Upper lobe of left lung (tissue), 4 donors: ENCODE measurements at regions not wholly inside any gene's neighbourhood (a gene's known extent, or its start where the extent isn't known, plus 50 kb on each side); places are given as distances from the start of the nearest gene placed in this dataset.

ENCODE experiments used
- CTCF ChIP-seq, 6 experiments: fragments of 450-650 bp in 4 of 6; fragments of 200-600 bp in 2 of 6; sonication (generic) in 2 of 6; IDR thresholded peaks; one replicate each; pipeline ENCODE4 v1.5.1; 2016 to 2019; ENCODE audit warnings: antibody characterized with exemption in 6 of 6
- EP300 ChIP-seq, 4 donors: sonication (generic); formaldehyde crosslinking; IDR thresholded peaks; one replicate each; pipeline ENCODE4 v1.5.1; 2017; ENCODE audit warnings: antibody characterized with exemption in 4 of 4, control low read depth in 2 of 4
- POLR2A ChIP-seq, 4 donors: fragments of 450-650 bp; IDR thresholded peaks; one replicate each; pipeline ENCODE4 v1.5.1; 2016 to 2017; ENCODE audit warnings: antibody characterized with exemption in 4 of 4, mild to moderate bottlenecking in 2 of 4
- POLR2AphosphoS5 ChIP-seq, 2 donors: sonication (generic); formaldehyde crosslinking; IDR thresholded peaks; one replicate each; pipeline ENCODE4 v1.5.1; 2017; ENCODE audit warnings: antibody characterized with exemption in 2 of 2

- TF ChIP-seq CTCF (IDR thresholded peaks at IDR 0.05) (no peak), POLR2AphosphoS5 (IDR thresholded peaks at IDR 0.05) (no peak), POLR2A (IDR thresholded peaks at IDR 0.05) (no peak), EP300 (IDR thresholded peaks at IDR 0.05) (no peak)
These were observed 100.3 kb upstream of the DDIT4L start for GRCh38 chr4:100290585-100290984.
